HepG2 (cell line): ENCODE measurements at regions not wholly inside any gene's neighbourhood (a gene's known extent, or its start where the extent isn't known, plus 50 kb on each side); places are given as distances from the start of the nearest gene placed in this dataset.

ENCODE experiments used
- ATAC-seq: fragments of 200-7000 bp; cut with Tn5 transposase; 3 replicates; pipeline ENCODE4 v1.9.1; 2020; ENCODE audit warnings: mild to moderate bottlenecking, moderate library complexity
- BruUV-seq: library from RNA; stranded (reverse); fragments of 400-500 nt; replicated peaks from 2 replicates; lab custom pipeline; 2021; lab: Mats Ljungman, UMichigan
- CTCF ChIA-PET: fragments of 300-600 bp; formaldehyde crosslinking; extraction: SDS; loops from one replicate; lab custom pipeline; 2021; ENCODE audit warnings: low total read pairs, inconsistent platforms, low intra/inter-chr PET ratio; lab: Yijun Ruan, JAX
- POLR2A ChIA-PET: fragments of 350-600 bp; sonication (Branson Sonifier 250); formaldehyde crosslinking; loops from one replicate; lab custom pipeline; 2020; ENCODE audit warnings: antibody characterized with exemption, inconsistent platforms; lab: Yijun Ruan, JAX
- DNase-seq: peaks from one replicate; pipeline ENCODE4 v3.0.0-alpha.2; 2015; ENCODE audit warnings: low spot score
- FAIRE-seq: peaks from 3 replicates; lab custom pipeline; 2011; peaks lifted over from hg19 to GRCh38; lab: Jason Lieb, UNC
- H2AFZ ChIP-seq: one replicate; pipeline ENCODE4 v1.6.1; 2011; ENCODE audit warnings: low read length, inconsistent platforms
- H3K27ac ChIP-seq: fragments of 300-600 bp; 3 replicates; pipeline ENCODE4 v1.8.0; 2011; ENCODE audit warnings: mixed run types, mild to moderate bottlenecking, mixed read lengths, low read length, inconsistent platforms; ENCODE audit not compliant: insufficient read depth; ENCODE audit errors: extremely low read length
- H3K27me3 ChIP-seq, 2 experiments: fragments of 200-600 bp in 1 of 2; 2 replicates in 1 of 2; 3 replicates in 1 of 2; pipeline versions ENCODE4 v1.6.0 to v1.8.0; 2011; ENCODE audit warnings: low read length in 2 of 2, mild to moderate bottlenecking in 2 of 2, moderate library complexity in 2 of 2, inconsistent platforms in 1 of 2; ENCODE audit not compliant: insufficient read depth in 2 of 2, control insufficient read depth in 1 of 2
- H3K36me3 ChIP-seq, 2 experiments: fragments of 200-600 bp in 1 of 2; replicated peaks in 1 of 2; 2 replicates in 1 of 2; 3 replicates in 1 of 2; pipeline versions ENCODE4 v1.5.1 to v1.8.0; 2011; ENCODE audit warnings: low read length in 2 of 2, inconsistent platforms in 1 of 2; ENCODE audit not compliant: insufficient read depth in 2 of 2, control insufficient read depth in 1 of 2
- H3K4me1 ChIP-seq: 2 replicates; pipeline ENCODE4 v1.5.1; 2012; ENCODE audit warnings: low read length, inconsistent platforms; ENCODE audit not compliant: insufficient read depth
- H3K4me2 ChIP-seq: 2 replicates; pipeline ENCODE4 v1.6.0; 2011; ENCODE audit warnings: low read depth, low read length, inconsistent platforms
- H3K4me3 ChIP-seq, 3 experiments: fragments of 200-600 bp in 1 of 3; sonication (generic), shearing (Covaris generic) in 1 of 3; replicated peaks in 1 of 3; 2 replicates each; pipeline ENCODE4 v1.5.1; 2011 to 2016; ENCODE audit warnings: low read length in 3 of 3, inconsistent platforms in 2 of 3, low read depth in 2 of 3, mild to moderate bottlenecking in 2 of 3, control low read depth in 1 of 3, mixed read lengths in 1 of 3; ENCODE audit not compliant: insufficient read depth in 1 of 3
- H3K79me2 ChIP-seq: one replicate; pipeline ENCODE4 v1.6.1; 2011; ENCODE audit warnings: low read length, inconsistent platforms; ENCODE audit not compliant: insufficient read depth
- H3K9ac ChIP-seq: 2 replicates; pipeline ENCODE4 v1.6.0; 2011; ENCODE audit warnings: mild to moderate bottlenecking, low read depth, low read length, inconsistent platforms; ENCODE audit not compliant: insufficient read depth
- H3K9me3 ChIP-seq: 2 replicates; pipeline ENCODE4 v1.5.1; 2012; ENCODE audit warnings: mild to moderate bottlenecking, low read length
- H4K20me1 ChIP-seq: 2 replicates; pipeline ENCODE4 v1.6.0; 2011; ENCODE audit warnings: inconsistent platforms, mild to moderate bottlenecking, low read length, moderate library complexity; ENCODE audit not compliant: insufficient read depth
- CEBPB ChIP-seq: IDR thresholded peaks from 2 replicates; pipeline ENCODE4 v1.6.1; 2011; ENCODE audit warnings: low read depth, low read length, improper control_type of control experiment, borderline replicate concordance
- CSRNP2 ChIP-seq: sonication (generic); formaldehyde crosslinking; conservative IDR thresholded peaks from 2 replicates; pipeline ENCODE4 v1.8.0; 2022; ENCODE audit warnings: low read depth, missing genetic modification reagents
- EZH2 ChIP-seq: conservative IDR thresholded peaks from 2 replicates; pipeline ENCODE4 v1.6.1; 2012; ENCODE audit warnings: mild to moderate bottlenecking, low read depth, low read length, moderate library complexity
- KDM5B ChIP-seq: sonication (generic); formaldehyde crosslinking; IDR thresholded peaks from 2 replicates; pipeline ENCODE4 v1.4.0; 2020; ENCODE audit warnings: missing genetic modification reagents, mild to moderate bottlenecking, borderline replicate concordance
- POGK ChIP-seq: sonication (generic); formaldehyde crosslinking; conservative IDR thresholded peaks from 2 replicates; pipeline ENCODE4 v1.8.0; 2022; ENCODE audit warnings: mild to moderate bottlenecking, moderate library complexity, missing genetic modification reagents
- POGZ ChIP-seq: sonication (generic); formaldehyde crosslinking; IDR thresholded peaks from 2 replicates; pipeline ENCODE4 v1.4.0; 2020; ENCODE audit warnings: mild to moderate bottlenecking, missing genetic modification reagents
- SNAPC2 ChIP-seq: sonication (generic); formaldehyde crosslinking; IDR thresholded peaks from 2 replicates; pipeline ENCODE4 v1.8.1; 2022; ENCODE audit warnings: mild to moderate bottlenecking, missing genetic modification reagents
- TMF1 ChIP-seq: sonication (generic); formaldehyde crosslinking; IDR thresholded peaks from 2 replicates; pipeline ENCODE4 v1.8.1; 2022; ENCODE audit warnings: low read depth, missing genetic modification reagents
- WIZ ChIP-seq: sonication (generic); formaldehyde crosslinking; IDR thresholded peaks from 2 replicates; pipeline ENCODE4 v1.5.1; 2020; ENCODE audit warnings: mild to moderate bottlenecking, missing genetic modification reagents
- ZIK1 ChIP-seq: sonication (generic); formaldehyde crosslinking; IDR thresholded peaks from 2 replicates; pipeline ENCODE4 v1.5.0; 2020; ENCODE audit warnings: mild to moderate bottlenecking, low read depth, missing genetic modification reagents, borderline replicate concordance
- ZMYM2 ChIP-seq: sonication (generic); formaldehyde crosslinking; IDR thresholded peaks from 2 replicates; pipeline ENCODE4 v1.8.0; 2022; ENCODE audit warnings: mild to moderate bottlenecking, missing genetic modification reagents
- ZNF142 ChIP-seq: sonication (generic); formaldehyde crosslinking; IDR thresholded peaks from 2 replicates; pipeline ENCODE4 v1.4.0; 2020; ENCODE audit warnings: missing genetic modification reagents
- ZNF30 ChIP-seq: sonication (generic); formaldehyde crosslinking; IDR thresholded peaks from 2 replicates; pipeline ENCODE4 v1.5.0; 2020; ENCODE audit warnings: mild to moderate bottlenecking, missing genetic modification reagents
- WGBS: methylation state at CpG from one replicate; pipeline ENCODE4 v1.1.6; 2017; ENCODE audit warnings: low lambda C conversion rate; 5-methylcytosine and 5-hydroxymethylcytosine counted together
- in situ Hi-C: cut with HindIII; loops from 2 replicates; pipeline ENCODE4 v1.10.0; 2017; ENCODE audit warnings: low pct_unique_long_range_greater_than_20kb; ENCODE audit not compliant: extremely low pct_ligation_motif_present
- intact Hi-C: fragments of 100-400 bp; cut with micrococcal nuclease; formaldehyde crosslinking; loops from one replicate; pipeline ENCODE4 v1.10.0; 2022; ENCODE audit not compliant: unreplicated experiment

GRCh38 chr12:46089414-46090162 lies 99.2 kb upstream of the SCAF11 start (continued):
- TF ChIP-seq ZNF142 (CRISPR knock-in tag): no peak
- TF ChIP-seq CSRNP2: no peak
- no peak for TF ChIP-seq ZNF30 (CRISPR knock-in tag)

- no peaks in the 10 kb centered on the region for H3K4me1 ChIP-seq
- no peaks in the 10 kb centered on the region for H3K27me3 ChIP-seq
- H3K9ac ChIP-seq: no peak overlapping the region
- H3K36me3 ChIP-seq: no peaks in the 10 kb centered on the region
- no peaks in the 10 kb centered on the region for H3K79me2 ChIP-seq
- no TSS peak for BruUV-seq
- in situ Hi-C loops: no loop called here
- H2AFZ ChIP-seq: no peak overlapping the region
- ATAC-seq (no peak), DNase-seq (no peak), FAIRE-seq (no peak)
- ChIA-PET CTCF (no interaction called here), POLR2A (no interaction called here)
- H3K4me3 ChIP-seq: no peak overlapping the region
- no peak overlapping the region for H3K4me2 ChIP-seq
- no peaks in the 10 kb centered on the region for H4K20me1 ChIP-seq
- intact Hi-C loops: no loop called here
- H3K27ac ChIP-seq: no peak overlapping the region
- 7% methylated on average over 1 of the region's 1 CpG for WGBS
- peaks cover 24% of the 10 kb centered on the region for H3K9me3 ChIP-seq
- TF ChIP-seq SNAPC2 (no peak), WIZ (CRISPR knock-in tag) (no peak), KDM5B (CRISPR knock-in tag) (no peak), POGZ (CRISPR knock-in tag) (no peak), ZIK1 (CRISPR knock-in tag) (no peak), POGK (no peak), ZMYM2 (CRISPR knock-in tag) (no peak), CEBPB (no peak), TMF1 (no peak), EZH2 (no peak)
Observed at GRCh38 chr12:46087916-46088439, 97.6 kb upstream of the SCAF11 start.
